Osteoblast (primary cell): ENCODE measurements at regions not wholly inside any gene's neighbourhood (a gene's known extent, or its start where the extent isn't known, plus 50 kb on each side); places are given as distances from the start of the nearest gene placed in this dataset.
"Not testable (repeated sequence)": the region's sequence is repeated elsewhere in the genome, so short reads cannot be mapped to it uniquely, and the experiment has no call there.

Experiments
- DNase-seq: peaks from one replicate; pipeline ENCODE4 v3.0.0; 2011; ENCODE audit warnings: low spot score, mixed read lengths; ENCODE audit not compliant: insufficient read length; ENCODE audit errors: missing footprints
- H2AFZ ChIP-seq: 2 replicates; pipeline ENCODE4 v1.6.0; 2011; ENCODE audit warnings: mild to moderate bottlenecking, low read length
- H3K27ac ChIP-seq: 2 replicates; pipeline ENCODE4 v1.5.1; 2011; ENCODE audit warnings: mild to moderate bottlenecking, low read depth, low read length, moderate library complexity
- H3K27me3 ChIP-seq: 2 replicates; pipeline ENCODE4 v1.6.0; 2012; ENCODE audit warnings: mild to moderate bottlenecking, control low read depth, inconsistent platforms, low read length, moderate library complexity; ENCODE audit not compliant: insufficient read depth
- H3K36me3 ChIP-seq: 2 replicates; pipeline ENCODE4 v1.5.1; 2011; ENCODE audit warnings: mild to moderate bottlenecking, low read length, control low read depth, moderate library complexity; ENCODE audit not compliant: insufficient read depth
- H3K4me1 ChIP-seq: 2 replicates; pipeline ENCODE4 v1.5.1; 2011; ENCODE audit warnings: mild to moderate bottlenecking, low read length, control low read depth, moderate library complexity; ENCODE audit not compliant: insufficient read depth
- H3K4me2 ChIP-seq: 2 replicates; pipeline ENCODE4 v1.6.0; 2011; ENCODE audit warnings: mild to moderate bottlenecking, low read length; ENCODE audit not compliant: insufficient read depth
- H3K4me3 ChIP-seq: fragments of 200-600 bp; sonication (generic); 3 replicates; pipeline ENCODE4 v1.5.1; 2012; ENCODE audit warnings: mild to moderate bottlenecking, low read length, inconsistent platforms; ENCODE audit not compliant: insufficient read depth
- H3K79me2 ChIP-seq: 2 replicates; pipeline ENCODE4 v1.6.0; 2012; ENCODE audit warnings: mild to moderate bottlenecking, low read length, control low read depth, inconsistent platforms; ENCODE audit not compliant: insufficient read depth
- H3K9me3 ChIP-seq: 2 replicates; pipeline ENCODE4 v1.5.1; 2011; ENCODE audit warnings: low read depth, low read length, control low read depth
- H4K20me1 ChIP-seq: 2 replicates; pipeline ENCODE4 v1.6.0; 2012; ENCODE audit warnings: mild to moderate bottlenecking, low read length, control low read depth; ENCODE audit not compliant: insufficient read depth
- TF ChIP-seq, protein P1 (sequence below): IDR thresholded peaks from 2 replicates; pipeline ENCODE4 v1.5.1; 2011; ENCODE audit warnings: mild to moderate bottlenecking, low read depth, low read length, moderate library complexity; ENCODE audit errors: extremely low read depth

DNA sequence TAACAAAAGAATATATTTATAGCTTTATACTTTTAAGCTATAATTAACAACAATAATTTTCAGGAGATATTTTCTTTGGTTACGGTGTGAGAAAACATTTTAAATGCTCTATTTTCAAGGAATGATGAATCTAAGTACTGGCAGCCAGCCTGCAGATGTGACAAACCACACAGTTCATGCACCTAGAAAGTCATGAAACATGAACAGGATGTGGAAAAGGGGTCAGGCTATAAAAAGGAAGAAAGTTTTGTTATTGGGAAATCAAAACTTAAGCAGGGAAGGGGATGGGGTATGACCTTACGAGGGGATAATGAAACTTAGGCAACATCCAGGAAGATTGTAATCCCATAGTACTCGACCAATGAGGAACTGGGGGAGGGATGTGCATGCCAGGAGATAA is 508.7 kb upstream of the GRAMD2B start:
- Histone ChIP-seq H3K9me3 (no peaks in the 10 kb centered on the region), H3K27me3 (no peaks in the 10 kb centered on the region), H4K20me1 (no peaks in the 10 kb centered on the region), H3K36me3 (no peaks in the 10 kb centered on the region), H3K4me1 (no peaks in the 10 kb centered on the region), H3K27ac (no peak overlapping the region), H2AFZ (no peak overlapping the region), H3K79me2 (no peaks in the 10 kb centered on the region), H3K4me3 (no peak overlapping the region), H3K4me2 (no peak overlapping the region)
- no peak for DNase-seq
- TF ChIP-seq, protein P1, sequence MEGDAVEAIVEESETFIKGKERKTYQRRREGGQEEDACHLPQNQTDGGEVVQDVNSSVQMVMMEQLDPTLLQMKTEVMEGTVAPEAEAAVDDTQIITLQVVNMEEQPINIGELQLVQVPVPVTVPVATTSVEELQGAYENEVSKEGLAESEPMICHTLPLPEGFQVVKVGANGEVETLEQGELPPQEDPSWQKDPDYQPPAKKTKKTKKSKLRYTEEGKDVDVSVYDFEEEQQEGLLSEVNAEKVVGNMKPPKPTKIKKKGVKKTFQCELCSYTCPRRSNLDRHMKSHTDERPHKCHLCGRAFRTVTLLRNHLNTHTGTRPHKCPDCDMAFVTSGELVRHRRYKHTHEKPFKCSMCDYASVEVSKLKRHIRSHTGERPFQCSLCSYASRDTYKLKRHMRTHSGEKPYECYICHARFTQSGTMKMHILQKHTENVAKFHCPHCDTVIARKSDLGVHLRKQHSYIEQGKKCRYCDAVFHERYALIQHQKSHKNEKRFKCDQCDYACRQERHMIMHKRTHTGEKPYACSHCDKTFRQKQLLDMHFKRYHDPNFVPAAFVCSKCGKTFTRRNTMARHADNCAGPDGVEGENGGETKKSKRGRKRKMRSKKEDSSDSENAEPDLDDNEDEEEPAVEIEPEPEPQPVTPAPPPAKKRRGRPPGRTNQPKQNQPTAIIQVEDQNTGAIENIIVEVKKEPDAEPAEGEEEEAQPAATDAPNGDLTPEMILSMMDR: no peak

DNA sequence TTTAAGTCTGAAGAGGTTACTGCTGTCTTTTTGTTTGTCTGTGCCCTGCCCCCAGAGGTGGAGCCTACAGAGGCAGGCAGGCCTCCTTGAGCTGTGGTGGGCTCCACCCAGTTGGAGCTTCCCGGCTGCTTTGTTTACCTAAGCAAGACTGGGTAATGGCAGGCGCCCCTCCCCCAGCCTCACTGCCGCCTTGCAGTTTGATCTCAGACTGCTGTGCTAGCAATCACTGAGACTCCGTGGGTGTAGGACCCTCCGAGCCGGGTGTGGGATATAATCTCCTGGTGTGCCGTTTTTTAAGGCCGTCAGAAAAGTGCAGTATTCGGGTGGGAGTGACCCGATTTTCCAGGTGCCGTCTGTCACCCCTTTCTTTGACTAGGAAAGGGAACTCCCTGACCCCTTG is 499.3 kb upstream of the GRAMD2B start:
- H3K79me2 ChIP-seq, H3K27me3 ChIP-seq, H3K4me3 ChIP-seq, H3K9me3 ChIP-seq, H3K27ac ChIP-seq, H2AFZ ChIP-seq, DNase-seq, H3K4me1 ChIP-seq, H3K36me3 ChIP-seq, H3K4me2 ChIP-seq, H4K20me1 ChIP-seq: not testable (repeated sequence)

DNA sequence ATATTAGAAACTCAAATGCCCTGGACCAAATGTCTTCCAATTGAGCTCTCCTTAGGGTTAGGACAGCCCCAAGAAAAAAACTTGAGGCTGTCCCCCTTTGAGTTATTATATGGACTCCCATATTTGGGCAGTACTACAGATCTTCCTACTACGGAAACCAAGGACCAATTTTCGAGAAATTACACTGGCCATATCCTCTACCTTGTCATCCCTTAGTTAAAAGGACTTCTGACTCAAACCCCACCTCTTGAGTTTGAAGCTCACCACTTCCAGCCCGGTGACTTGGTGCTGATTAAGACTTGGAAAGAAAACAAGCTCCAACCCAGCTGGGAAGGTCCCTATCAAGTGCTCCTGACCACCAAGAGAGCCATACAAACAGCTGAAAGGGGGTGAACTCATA is 497.0 kb upstream of the GRAMD2B start:
- Histone ChIP-seq H2AFZ (no peak overlapping the region), H3K27ac (no peak overlapping the region), H3K27me3 (no peaks in the 10 kb centered on the region), H3K4me3 (no peak overlapping the region), H3K79me2 (no peaks in the 10 kb centered on the region), H3K36me3 (no peaks in the 10 kb centered on the region), H3K4me2 (no peak overlapping the region), H4K20me1 (no peaks in the 10 kb centered on the region), H3K9me3 (no peaks in the 10 kb centered on the region), H3K4me1 (no peaks in the 10 kb centered on the region)
- TF ChIP-seq, protein P1: no peak
- no peak for DNase-seq

DNA sequence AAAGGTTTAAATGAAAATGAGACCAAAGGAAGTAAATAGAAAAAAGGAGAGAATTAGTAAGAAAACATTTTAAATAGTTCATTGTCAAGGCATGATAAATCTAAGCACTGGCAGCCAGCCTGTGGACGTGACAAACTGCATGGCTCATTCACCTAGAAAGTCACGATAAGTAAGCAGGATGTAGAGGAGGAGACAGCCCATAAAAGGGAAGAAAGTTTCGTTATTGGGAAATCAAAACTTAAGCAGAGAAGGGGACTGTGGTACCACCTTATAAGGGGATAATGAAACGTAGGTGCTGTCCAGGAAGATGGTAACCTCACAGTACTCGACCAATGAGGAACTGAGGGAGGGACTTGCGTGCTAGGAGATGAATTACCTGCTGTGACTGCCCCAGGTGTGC is 494.5 kb upstream of the GRAMD2B start:
- Histone ChIP-seq H2AFZ (no peak overlapping the region), H3K36me3 (no peaks in the 10 kb centered on the region), H3K79me2 (no peaks in the 10 kb centered on the region), H3K4me3 (no peak overlapping the region), H3K27me3 (no peaks in the 10 kb centered on the region), H3K4me1 (no peaks in the 10 kb centered on the region), H3K27ac (no peak overlapping the region), H3K9me3 (no peaks in the 10 kb centered on the region), H3K4me2 (no peak overlapping the region), H4K20me1 (no peaks in the 10 kb centered on the region)
- DNase-seq: no peak
- TF ChIP-seq, protein P1: no peak
